RPMI8226 (cell line): ENCODE measurements at regions not wholly inside any gene's neighbourhood (a gene's known extent, or its start where the extent isn't known, plus 50 kb on each side); places are given as distances from the start of the nearest gene placed in this dataset.
"Not testable (repeated sequence)": the region's sequence is repeated elsewhere in the genome, so short reads cannot be mapped to it uniquely, and the experiment has no call there.

Experiments used
- DNase-seq: peaks from one replicate; pipeline ENCODE4 v3.0.0-alpha.2; 2015

GRCh38 chr18:60060026-60060425 lies 160.2 kb downstream of the PMAIP1 start:
- DNase-seq, result no peak

GRCh38 chr18:60059216-60059615 lies 159.4 kb downstream of the PMAIP1 start:
- no peak for DNase-seq

- DNase-seq, result peak; percentile 8
These were observed 154.0 kb downstream of the PMAIP1 start for GRCh38 chr18:60053747-60054304.

- no peak for DNase-seq
These were observed 151.0 kb downstream of the PMAIP1 start for GRCh38 chr18:60050821-60051220.

GRCh38 chr18:60049172-60049571 lies 149.4 kb downstream of the PMAIP1 start:
- no peak for DNase-seq

- no peak for DNase-seq
These were observed 147.8 kb downstream of the PMAIP1 start for GRCh38 chr18:60047556-60047955.

GRCh38 chr18:60044290-60045006 lies 144.7 kb downstream of the PMAIP1 start:
- DNase-seq, result no peak

GRCh38 chr18:60040971-60041370 lies 141.2 kb downstream of the PMAIP1 start:
- no peak for DNase-seq

GRCh38 chr18:60038731-60039130 lies 138.9 kb downstream of the PMAIP1 start:
- DNase-seq, result no peak

- DNase-seq, result no peak
These were observed 127.6 kb downstream of the PMAIP1 start for GRCh38 chr18:60027397-60027796.

GRCh38 chr18:60024857-60025256 lies 125.1 kb downstream of the PMAIP1 start:
- no peak for DNase-seq

- DNase-seq, result no peak
These were observed 124.5 kb downstream of the PMAIP1 start for GRCh38 chr18:60024345-60024744.

GRCh38 chr18:60022671-60023276 lies 123.0 kb downstream of the PMAIP1 start:
- DNase-seq, result no peak

- DNase-seq, result no peak
These were observed 121.8 kb downstream of the PMAIP1 start for GRCh38 chr18:60021556-60021955.

- no peak for DNase-seq
These were observed 120.5 kb downstream of the PMAIP1 start for GRCh38 chr18:60020107-60020925.

- DNase-seq, result no peak
These were observed 119.7 kb downstream of the PMAIP1 start for GRCh38 chr18:60019463-60019840.

GRCh38 chr18:60018618-60019462 lies 119.0 kb downstream of the PMAIP1 start:
- no peak for DNase-seq

- DNase-seq, result not testable (repeated sequence)
These were observed 118.3 kb downstream of the PMAIP1 start for GRCh38 chr18:60018134-60018533.

- no peak for DNase-seq
These were observed 117.6 kb downstream of the PMAIP1 start for GRCh38 chr18:60017371-60017770.

GRCh38 chr18:60015826-60016225 lies 116.0 kb downstream of the PMAIP1 start:
- DNase-seq, result not testable (repeated sequence)

- DNase-seq, result not testable (repeated sequence)
These were observed 113.4 kb downstream of the PMAIP1 start for GRCh38 chr18:60013148-60013547.

GRCh38 chr18:60010984-60011383 lies 111.2 kb downstream of the PMAIP1 start:
- DNase-seq, result no peak

GRCh38 chr18:60010513-60010912 lies 110.7 kb downstream of the PMAIP1 start:
- DNase-seq, result no peak
